A673 (cell line): ENCODE measurements at regions not wholly inside any gene's neighbourhood (a gene's known extent, or its start where the extent isn't known, plus 50 kb on each side); places are given as distances from the start of the nearest gene placed in this dataset.
"Not testable (repeated sequence)": the region's sequence is repeated elsewhere in the genome, so short reads cannot be mapped to it uniquely, and the experiment has no call there.

Experiments used
- BruUV-seq: library from RNA; stranded (reverse); fragments of 400-500 nt; replicated peaks from 2 replicates; lab custom pipeline; 2021; lab: Mats Ljungman, UMichigan
- CTCF ChIA-PET: fragments of 300-600 bp; sonication (Branson Sonifier 250); formaldehyde crosslinking; loops from one replicate; lab custom pipeline; 2022; ENCODE audit warnings: antibody characterized with exemption; lab: Charles Lee
- POLR2A ChIA-PET: fragments of 300-600 bp; sonication (Branson Sonifier 250); formaldehyde crosslinking; loops from one replicate; lab custom pipeline; 2022; ENCODE audit warnings: antibody characterized with exemption; ENCODE audit not compliant: low non-redundant PET; lab: Charles Lee
- DNase-seq: peaks from one replicate; pipeline ENCODE4 v3.0.0-alpha.2; 2015; ENCODE audit warnings: low spot score
- H3K27ac ChIP-seq: fragments of 200-600 bp; sonication (generic); 2 replicates; pipeline ENCODE4 v1.5.1; 2016; ENCODE audit warnings: mixed run types, low read depth, mild to moderate bottlenecking, mixed read lengths, antibody characterized with exemption, low read length; ENCODE audit not compliant: poor library complexity, severe bottlenecking
- H3K27me3 ChIP-seq: fragments of 200-600 bp; sonication (generic); replicated peaks from 2 replicates; pipeline ENCODE4 v1.6.1; 2017; ENCODE audit warnings: mixed run types, low read depth, mild to moderate bottlenecking, mixed read lengths, antibody characterized with exemption, low read length; ENCODE audit not compliant: insufficient read depth, poor library complexity
- H3K36me3 ChIP-seq: fragments of 200-600 bp; sonication (generic); 2 replicates; pipeline ENCODE4 v1.6.1; 2016; ENCODE audit warnings: mixed run types, mild to moderate bottlenecking, mixed read lengths, antibody characterized with exemption, low read length; ENCODE audit not compliant: insufficient read depth, poor library complexity, severe bottlenecking
- H3K4me1 ChIP-seq: fragments of 200-600 bp; sonication (generic); 2 replicates; pipeline ENCODE4 v1.6.1; 2017; ENCODE audit warnings: mixed run types, mild to moderate bottlenecking, mixed read lengths, antibody characterized with exemption, low read length; ENCODE audit not compliant: insufficient read depth, poor library complexity, severe bottlenecking
- H3K4me3 ChIP-seq: fragments of 200-600 bp; sonication (generic); 2 replicates; pipeline ENCODE4 v1.5.1; 2016; ENCODE audit warnings: low read depth, mixed run types, mild to moderate bottlenecking, mixed read lengths, low read length; ENCODE audit not compliant: poor library complexity, severe bottlenecking
- H3K9me3 ChIP-seq: fragments of 200-600 bp; sonication (generic); 2 replicates; pipeline ENCODE4 v1.6.1; 2016; ENCODE audit warnings: mixed run types, low read depth, mild to moderate bottlenecking, mixed read lengths, antibody characterized with exemption, low read length; ENCODE audit not compliant: poor library complexity, severe bottlenecking
- EZH2 ChIP-seq: fragments of 200-600 bp; sonication (generic); IDR thresholded peaks from 2 replicates; pipeline ENCODE4 v1.6.1; 2017; ENCODE audit warnings: borderline replicate concordance, low read depth, mild to moderate bottlenecking, mixed read lengths, antibody characterized with exemption, low read length; ENCODE audit not compliant: poor library complexity, severe bottlenecking
- intact Hi-C: fragments of 100-400 bp; cut with micrococcal nuclease; formaldehyde crosslinking; loops from one replicate; pipeline ENCODE4 v1.10.0; 2022; ENCODE audit not compliant: unreplicated experiment
- TF ChIP-seq, protein P1 (sequence below): fragments of 300-800, 200-600 bp; sonication (generic); conservative IDR thresholded peaks from 2 replicates; pipeline ENCODE4 v1.5.1; 2017; ENCODE audit warnings: low read depth, mild to moderate bottlenecking, antibody characterized with exemption, low read length, moderate library complexity, mixed read lengths

DNA sequence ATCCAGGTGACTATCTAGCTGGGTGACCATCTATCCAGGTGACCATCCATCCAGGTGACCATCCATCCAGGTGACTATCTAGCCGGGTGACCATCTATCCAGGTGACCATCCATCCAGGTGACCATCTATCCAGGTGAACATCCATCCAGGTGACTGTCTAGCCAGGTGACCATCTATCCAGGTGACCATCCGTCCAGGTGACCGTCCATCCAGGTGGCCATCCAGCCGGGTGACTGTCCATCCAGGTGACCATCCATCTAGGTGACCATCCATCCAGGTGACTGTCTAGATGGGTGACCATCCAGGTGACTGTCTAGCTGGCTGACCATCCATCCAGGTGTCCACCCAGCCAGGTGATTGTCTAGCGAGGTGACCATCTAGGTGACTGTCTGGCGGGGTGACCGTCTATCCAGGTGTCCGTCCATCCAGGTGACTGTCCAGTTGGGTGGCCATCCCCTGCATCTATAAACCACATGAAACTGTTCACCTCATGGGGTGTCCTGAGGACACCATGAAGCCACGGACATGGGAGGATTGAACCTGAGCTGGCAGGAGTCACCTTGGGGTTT is 305.3 kb downstream of the NDUFA10 start:
- CTCF ChIA-PET = no interaction called here
- H3K4me1 ChIP-seq = no peaks in the 10 kb centered on the region
- intact Hi-C loops = no loop called here
- POLR2A ChIA-PET = no interaction called here
- BruUV-seq = no TSS peak
- H3K4me3 ChIP-seq = no peak overlapping the region
- no peak for DNase-seq
- H3K9me3 ChIP-seq = no peaks in the 10 kb centered on the region
- H3K36me3 ChIP-seq = no peaks in the 10 kb centered on the region
- no peaks in the 10 kb centered on the region for H3K27me3 ChIP-seq
- H3K27ac ChIP-seq = no peak overlapping the region
- TF ChIP-seq, protein P1, sequence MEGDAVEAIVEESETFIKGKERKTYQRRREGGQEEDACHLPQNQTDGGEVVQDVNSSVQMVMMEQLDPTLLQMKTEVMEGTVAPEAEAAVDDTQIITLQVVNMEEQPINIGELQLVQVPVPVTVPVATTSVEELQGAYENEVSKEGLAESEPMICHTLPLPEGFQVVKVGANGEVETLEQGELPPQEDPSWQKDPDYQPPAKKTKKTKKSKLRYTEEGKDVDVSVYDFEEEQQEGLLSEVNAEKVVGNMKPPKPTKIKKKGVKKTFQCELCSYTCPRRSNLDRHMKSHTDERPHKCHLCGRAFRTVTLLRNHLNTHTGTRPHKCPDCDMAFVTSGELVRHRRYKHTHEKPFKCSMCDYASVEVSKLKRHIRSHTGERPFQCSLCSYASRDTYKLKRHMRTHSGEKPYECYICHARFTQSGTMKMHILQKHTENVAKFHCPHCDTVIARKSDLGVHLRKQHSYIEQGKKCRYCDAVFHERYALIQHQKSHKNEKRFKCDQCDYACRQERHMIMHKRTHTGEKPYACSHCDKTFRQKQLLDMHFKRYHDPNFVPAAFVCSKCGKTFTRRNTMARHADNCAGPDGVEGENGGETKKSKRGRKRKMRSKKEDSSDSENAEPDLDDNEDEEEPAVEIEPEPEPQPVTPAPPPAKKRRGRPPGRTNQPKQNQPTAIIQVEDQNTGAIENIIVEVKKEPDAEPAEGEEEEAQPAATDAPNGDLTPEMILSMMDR = no peak
- no peak for TF ChIP-seq EZH2

DNA sequence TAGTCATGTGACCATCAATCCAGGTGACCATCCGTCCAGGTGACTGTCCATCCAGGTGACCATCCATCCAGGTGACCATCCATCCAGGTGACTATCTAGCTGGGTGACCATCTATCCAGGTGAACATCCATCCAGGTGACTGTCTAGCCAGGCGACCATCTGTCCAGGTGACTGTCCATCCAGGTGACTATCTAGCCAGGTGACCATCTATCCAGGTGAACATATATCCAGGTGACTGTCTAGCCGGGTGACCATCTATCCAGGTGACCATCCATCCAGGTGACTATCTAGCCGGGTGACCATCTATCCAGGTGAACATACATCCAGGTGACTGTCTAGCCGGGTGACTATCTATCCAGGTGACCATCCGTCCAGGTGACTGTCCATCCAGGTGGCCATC is 306.2 kb downstream of the NDUFA10 start:
- H3K4me1 ChIP-seq, H3K27ac ChIP-seq, H3K27me3 ChIP-seq, H3K4me3 ChIP-seq, BruUV-seq, POLR2A ChIA-PET, intact Hi-C loops, H3K9me3 ChIP-seq, DNase-seq, H3K36me3 ChIP-seq, CTCF ChIA-PET: not testable (repeated sequence)

DNA sequence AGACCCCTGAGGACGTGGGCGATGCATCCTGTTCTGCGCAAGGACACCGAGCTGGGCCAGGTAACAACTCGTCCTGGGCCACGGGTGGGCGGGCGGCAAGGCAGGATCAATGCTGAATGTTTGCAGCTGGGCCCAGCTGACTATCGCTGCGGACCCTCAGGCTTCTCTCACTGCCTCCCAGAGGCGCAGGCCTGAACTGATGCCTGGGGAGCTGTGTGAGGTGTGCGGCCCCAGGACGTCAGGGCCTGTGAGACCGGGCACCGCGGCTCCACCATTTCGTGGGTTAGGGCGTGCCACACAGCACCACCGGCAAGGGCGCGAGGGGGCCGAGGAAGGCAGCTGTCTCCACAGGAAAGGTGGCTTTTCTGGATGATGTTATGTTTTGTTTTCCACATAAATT is 307.4 kb downstream of the NDUFA10 start:
- no peak for TF ChIP-seq EZH2
- TF ChIP-seq, protein P1 = no peak
- no peak overlapping the region for H3K27ac ChIP-seq
- H3K36me3 ChIP-seq = no peaks in the 10 kb centered on the region
- ChIA-PET CTCF (no interaction called here), POLR2A (no interaction called here)
- H3K4me1 ChIP-seq = no peaks in the 10 kb centered on the region
- no TSS peak for BruUV-seq
- no peaks in the 10 kb centered on the region for H3K9me3 ChIP-seq
- H3K27me3 ChIP-seq = no peaks in the 10 kb centered on the region
- no peak for DNase-seq
- intact Hi-C loops = no loop called here
- H3K4me3 ChIP-seq = no peak overlapping the region

DNA sequence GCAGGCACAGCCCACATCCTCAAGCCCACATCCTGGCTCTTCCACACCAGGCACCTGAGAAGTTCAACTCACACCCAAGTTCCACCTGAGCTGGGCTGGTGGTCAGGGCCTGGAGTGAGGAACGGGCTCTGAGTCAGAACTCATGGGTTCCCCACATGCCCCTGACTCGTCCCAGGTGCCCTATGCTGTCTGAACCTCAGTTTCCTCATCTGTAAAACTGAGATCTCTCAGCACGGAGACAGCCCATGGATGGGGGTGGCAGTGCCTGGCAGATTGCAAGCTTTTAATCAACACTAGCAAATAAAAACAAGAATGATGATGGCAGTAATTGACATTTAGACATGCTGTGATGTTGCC is 307.8 kb downstream of the NDUFA10 start:
- TF ChIP-seq EZH2 = no peak
- TF ChIP-seq, protein P1 = no peak
- no peak overlapping the region for H3K4me3 ChIP-seq
- intact Hi-C loops = no loop called here
- no peaks in the 10 kb centered on the region for H3K36me3 ChIP-seq
- H3K27me3 ChIP-seq = no peaks in the 10 kb centered on the region
- H3K9me3 ChIP-seq = no peaks in the 10 kb centered on the region
- no TSS peak for BruUV-seq
- DNase-seq = no peak
- no peaks in the 10 kb centered on the region for H3K4me1 ChIP-seq
- no peak overlapping the region for H3K27ac ChIP-seq
- ChIA-PET POLR2A (no interaction called here), CTCF (no interaction called here)
